Ovary (tissue), 7 donors: ENCODE measurements at regions not wholly inside any gene's neighbourhood (a gene's known extent, or its start where the extent isn't known, plus 50 kb on each side); places are given as distances from the start of the nearest gene placed in this dataset.
"Not testable (repeated sequence)": the region's sequence is repeated elsewhere in the genome, so short reads cannot be mapped to it uniquely, and the experiment has no call there.

Experiments used
- DNase-seq, 5 donors: peaks; one replicate each; pipeline ENCODE4 v3.0.0-alpha.2; 2019 to 2020
- H3K27ac ChIP-seq, 2 donors: fragments of 200-600 bp; one replicate each; pipeline versions ENCODE4 v1.5.1 to v1.8.0; 2019 to 2022
- H3K27me3 ChIP-seq: fragments of 200-600 bp; one replicate; pipeline ENCODE4 v1.8.0; 2022
- H3K36me3 ChIP-seq: fragments of 200-600 bp; sonication (generic); one replicate; pipeline ENCODE4 v1.5.1; 2019
- H3K4me1 ChIP-seq: one replicate; pipeline ENCODE4 v1.8.1; 2013; ENCODE audit warnings: mild to moderate bottlenecking, moderate library complexity; ENCODE audit not compliant: insufficient read depth
- H3K4me3 ChIP-seq: fragments of 200-600 bp; sonication (generic); one replicate; pipeline ENCODE4 v1.5.1; 2017
- H3K9me3 ChIP-seq, 2 donors: fragments of 200-600 bp in 1 of 2; sonication (generic) in 1 of 2; one replicate each; pipeline versions ENCODE4 v1.5.1 to v1.8.1; 2013 to 2019; ENCODE audit warnings: mild to moderate bottlenecking in 1 of 2, moderate library complexity in 1 of 2
- EP300 ChIP-seq: sonication (generic); formaldehyde crosslinking; IDR thresholded peaks from one replicate; pipeline ENCODE4 v1.6.1; 2017; ENCODE audit warnings: antibody characterized with exemption
- POLR2A ChIP-seq: fragments of 450-650 bp; IDR thresholded peaks from one replicate; pipeline ENCODE4 v1.6.1; 2017; ENCODE audit warnings: antibody characterized with exemption, mild to moderate bottlenecking, moderate library complexity
- WGBS, 3 donors: extraction: QIAGEN DNeasy Blood & Tissue Kit in 1 of 3; methylation state at CpG; one replicate each; pipeline versions ENCODE4 v1.1.5 to v1.1.7; 2013 to 2017; 5-methylcytosine and 5-hydroxymethylcytosine counted together
- intact Hi-C, 4 donors: fragments of 100-400 bp; cut with DNase I; formaldehyde crosslinking; loops; one replicate each; pipeline versions ENCODE4 v1.11.0 to v1.15.1; 2022 to 2023
- TF ChIP-seq, protein P1 (sequence below), 3 donors: fragments of 450-650 bp in 2 of 3; fragments of 200-600 bp in 1 of 3; IDR thresholded peaks; one replicate each; pipeline versions ENCODE4 v1.5.1 to v1.8.0; 2016 to 2022; ENCODE audit warnings: antibody characterized with exemption in 3 of 3, mild to moderate bottlenecking in 1 of 3
- donor health status: DM: no; HTN: no; CAD: no; lungs with moderate emphysema.
- donor health status: DM: no; HTN: no; CAD: no.
- donor health status: Bipolar disorder and iron deficiency.
- donor health status: DM: no; HTN: no; CAD: no.
- donor health status: DM: yes; HTN: yes; CAD: no.

DNA sequence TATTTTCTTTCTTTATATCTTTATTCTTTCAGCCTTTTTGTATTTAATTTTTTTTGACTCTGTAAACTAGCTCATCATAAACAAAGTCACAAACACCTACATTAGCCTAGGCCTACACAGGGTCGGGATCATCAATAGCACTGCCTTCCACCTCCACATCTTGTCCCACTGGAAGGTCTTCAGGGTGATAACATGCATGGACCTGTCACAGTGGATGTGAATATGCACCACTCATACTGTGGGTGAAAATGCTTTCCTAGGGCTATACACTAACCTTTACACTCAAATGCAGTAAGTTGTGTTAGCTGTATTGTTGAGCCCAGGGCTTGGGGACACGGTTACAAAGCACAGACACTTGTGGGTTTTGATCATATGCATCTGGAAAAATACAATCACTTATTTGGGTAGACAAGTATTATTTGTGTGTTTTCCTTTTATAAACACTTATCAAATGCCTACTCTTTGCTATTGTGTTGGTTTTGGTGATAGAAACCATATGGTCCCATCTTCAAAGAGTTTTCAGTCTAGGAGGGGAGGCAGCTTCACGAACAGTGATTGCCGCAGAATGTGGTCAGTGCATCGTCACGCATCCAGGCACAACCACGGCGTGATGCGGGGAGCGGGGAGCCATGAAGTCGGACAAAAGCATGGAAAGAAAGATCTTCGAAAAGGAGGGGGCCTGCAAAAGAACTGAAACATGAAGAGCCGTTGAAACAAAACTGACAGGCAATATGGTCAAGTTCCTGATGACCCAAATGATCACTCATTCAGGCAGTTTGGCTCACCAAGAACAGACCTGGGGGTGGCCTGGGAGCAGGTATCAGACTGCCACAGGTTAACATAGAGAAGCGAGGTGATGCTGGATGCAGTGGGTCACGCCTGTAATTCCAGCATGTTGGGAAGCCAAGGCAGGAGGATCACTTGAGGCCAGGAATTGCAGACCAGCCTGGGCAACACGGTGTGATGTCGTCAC is 751.4 kb upstream of the TPTE start:
- 58 to 68% (median 64%) methylated on average over 17 of the region's 17 CpGs for WGBS, 3 donors
- H3K9me3 ChIP-seq, H3K27ac ChIP-seq, H3K36me3 ChIP-seq, H3K4me3 ChIP-seq, intact Hi-C loops, H3K27me3 ChIP-seq, DNase-seq, H3K4me1 ChIP-seq: not testable (repeated sequence)

DNA sequence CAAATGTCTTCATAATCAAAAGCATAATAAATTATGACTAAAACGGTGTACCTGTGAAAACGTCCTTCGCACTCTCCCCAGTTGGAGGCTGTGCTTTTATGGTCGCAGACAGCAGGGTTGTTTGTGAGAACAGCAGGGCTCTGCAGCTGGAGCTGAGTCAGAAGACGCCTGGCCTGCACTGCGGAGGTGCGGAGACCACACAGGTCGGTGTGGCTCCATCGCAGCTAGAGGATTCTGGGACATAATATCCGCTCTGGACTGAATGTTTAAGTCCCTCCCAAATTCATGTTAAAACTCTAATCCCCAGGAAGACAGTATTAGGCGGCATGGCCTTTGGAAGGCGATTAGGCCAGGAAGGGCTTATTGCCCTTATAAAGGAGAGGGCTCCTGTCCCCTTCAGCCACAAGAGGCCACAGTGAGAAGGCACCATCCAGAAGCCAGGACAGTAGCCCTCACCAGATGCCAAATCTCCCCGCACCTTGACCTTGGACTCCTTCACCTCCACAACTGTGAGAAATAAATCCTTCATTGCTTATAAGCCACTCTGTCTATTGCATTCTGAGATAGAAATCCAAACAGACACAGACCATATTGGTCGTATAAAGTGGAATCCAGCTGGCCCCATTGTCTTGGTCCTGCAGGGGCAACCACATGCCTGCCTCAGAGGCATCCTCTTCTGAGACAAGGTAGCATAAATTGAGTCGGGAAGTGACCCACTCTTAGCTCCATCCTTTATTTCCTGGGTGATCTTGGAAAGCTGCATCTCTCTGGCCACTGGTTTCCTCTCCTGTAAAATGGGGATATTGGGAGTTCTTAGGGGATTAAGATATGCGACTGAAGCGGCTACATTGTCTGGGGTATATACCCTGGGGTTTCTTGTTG is 749.7 kb upstream of the TPTE start:
- DNase-seq, H3K4me3 ChIP-seq, H3K27ac ChIP-seq, H3K9me3 ChIP-seq, H3K36me3 ChIP-seq, intact Hi-C loops, H3K27me3 ChIP-seq, H3K4me1 ChIP-seq: not testable (repeated sequence)
- 51 to 58% (median 55%) methylated on average over 17 of the region's 17 CpGs for WGBS, 3 donors

- intact Hi-C loops, result no loop called here
- no peak for TF ChIP-seq POLR2A
- TF ChIP-seq, protein P1, sequence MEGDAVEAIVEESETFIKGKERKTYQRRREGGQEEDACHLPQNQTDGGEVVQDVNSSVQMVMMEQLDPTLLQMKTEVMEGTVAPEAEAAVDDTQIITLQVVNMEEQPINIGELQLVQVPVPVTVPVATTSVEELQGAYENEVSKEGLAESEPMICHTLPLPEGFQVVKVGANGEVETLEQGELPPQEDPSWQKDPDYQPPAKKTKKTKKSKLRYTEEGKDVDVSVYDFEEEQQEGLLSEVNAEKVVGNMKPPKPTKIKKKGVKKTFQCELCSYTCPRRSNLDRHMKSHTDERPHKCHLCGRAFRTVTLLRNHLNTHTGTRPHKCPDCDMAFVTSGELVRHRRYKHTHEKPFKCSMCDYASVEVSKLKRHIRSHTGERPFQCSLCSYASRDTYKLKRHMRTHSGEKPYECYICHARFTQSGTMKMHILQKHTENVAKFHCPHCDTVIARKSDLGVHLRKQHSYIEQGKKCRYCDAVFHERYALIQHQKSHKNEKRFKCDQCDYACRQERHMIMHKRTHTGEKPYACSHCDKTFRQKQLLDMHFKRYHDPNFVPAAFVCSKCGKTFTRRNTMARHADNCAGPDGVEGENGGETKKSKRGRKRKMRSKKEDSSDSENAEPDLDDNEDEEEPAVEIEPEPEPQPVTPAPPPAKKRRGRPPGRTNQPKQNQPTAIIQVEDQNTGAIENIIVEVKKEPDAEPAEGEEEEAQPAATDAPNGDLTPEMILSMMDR (IDR thresholded peaks at IDR 0.05), result no peak
- TF ChIP-seq EP300, result no peak
- Histone ChIP-seq H3K27ac (no peak overlapping the region), H3K27me3 (no peaks in the 10 kb centered on the region), H3K4me3 (no peak overlapping the region), H3K9me3 (no peaks in the 10 kb centered on the region), H3K36me3 (no peaks in the 10 kb centered on the region), H3K4me1 (no peaks in the 10 kb centered on the region)
- 49 to 55% (median 53%) methylated on average over 6 of the region's 6 CpGs for WGBS, 3 donors
- no peak for DNase-seq
These were observed 749.1 kb upstream of the TPTE start for GRCh38 chr21:9772348-9772672.

DNA sequence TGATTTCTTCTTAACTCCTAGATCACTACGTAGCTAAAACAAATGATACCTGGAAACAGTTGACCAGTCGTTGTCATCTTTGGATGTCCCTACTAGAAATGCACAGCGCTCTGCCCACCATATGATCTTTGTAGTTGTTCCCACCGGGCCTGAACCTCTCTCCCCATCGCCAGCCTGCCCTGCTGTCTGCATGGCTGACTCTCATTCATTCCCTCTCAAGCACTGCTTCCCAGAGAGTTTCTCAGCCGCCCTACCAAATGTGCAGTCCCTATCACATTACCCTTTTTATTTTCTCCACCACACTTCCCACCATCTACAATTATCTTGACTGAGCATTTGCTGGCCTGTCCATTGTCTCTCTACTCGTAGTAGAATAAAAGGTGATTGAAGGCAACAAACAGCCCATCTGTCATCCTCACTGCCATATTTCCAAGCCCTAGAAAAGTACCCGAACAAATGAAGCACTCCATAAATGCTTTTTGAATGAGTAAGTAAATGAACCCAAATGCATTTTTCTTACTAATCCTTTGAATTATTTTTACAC is 748.4 kb upstream of the TPTE start:
- H3K27ac ChIP-seq, H3K4me3 ChIP-seq, DNase-seq, H3K9me3 ChIP-seq, H3K27me3 ChIP-seq, H3K4me1 ChIP-seq, intact Hi-C loops, H3K36me3 ChIP-seq: not testable (repeated sequence)
- 55 to 65% (median 63%) methylated on average over 8 of the region's 8 CpGs for WGBS, 3 donors

DNA sequence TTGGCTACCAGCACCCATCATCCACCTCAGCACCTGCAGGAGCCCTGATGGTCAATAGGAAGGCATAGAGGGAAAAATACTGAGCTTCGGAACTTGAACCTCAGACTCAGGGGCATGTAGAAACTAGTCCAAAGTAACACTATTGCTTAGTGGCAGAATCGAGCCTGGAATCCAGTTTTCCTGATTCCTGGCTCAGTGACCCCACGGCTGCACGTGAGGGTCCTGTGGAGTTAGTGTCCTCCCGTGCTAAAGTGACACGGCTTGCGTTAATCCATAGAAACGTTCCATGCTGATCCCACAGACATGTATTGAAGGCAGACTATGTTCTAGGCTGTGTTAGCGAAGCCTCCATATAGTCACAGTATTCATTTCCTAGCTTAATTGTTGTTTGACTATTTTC is 747.0 kb upstream of the TPTE start:
- Histone ChIP-seq H3K4me1 (no peaks in the 10 kb centered on the region), H3K9me3 (no peaks in the 10 kb centered on the region), H3K27ac (no peak overlapping the region), H3K36me3 (no peaks in the 10 kb centered on the region), H3K4me3 (no peak overlapping the region), H3K27me3 (no peaks in the 10 kb centered on the region)
- DNase-seq, result no peak
- TF ChIP-seq, protein P1 (IDR thresholded peaks at IDR 0.05), result no peak
- TF ChIP-seq EP300 (no peak), POLR2A (no peak)
- intact Hi-C loops, result no loop called here
- WGBS, 3 donors, result 54 to 67% (median 61%) methylated on average over 9 of the region's 9 CpGs

DNA sequence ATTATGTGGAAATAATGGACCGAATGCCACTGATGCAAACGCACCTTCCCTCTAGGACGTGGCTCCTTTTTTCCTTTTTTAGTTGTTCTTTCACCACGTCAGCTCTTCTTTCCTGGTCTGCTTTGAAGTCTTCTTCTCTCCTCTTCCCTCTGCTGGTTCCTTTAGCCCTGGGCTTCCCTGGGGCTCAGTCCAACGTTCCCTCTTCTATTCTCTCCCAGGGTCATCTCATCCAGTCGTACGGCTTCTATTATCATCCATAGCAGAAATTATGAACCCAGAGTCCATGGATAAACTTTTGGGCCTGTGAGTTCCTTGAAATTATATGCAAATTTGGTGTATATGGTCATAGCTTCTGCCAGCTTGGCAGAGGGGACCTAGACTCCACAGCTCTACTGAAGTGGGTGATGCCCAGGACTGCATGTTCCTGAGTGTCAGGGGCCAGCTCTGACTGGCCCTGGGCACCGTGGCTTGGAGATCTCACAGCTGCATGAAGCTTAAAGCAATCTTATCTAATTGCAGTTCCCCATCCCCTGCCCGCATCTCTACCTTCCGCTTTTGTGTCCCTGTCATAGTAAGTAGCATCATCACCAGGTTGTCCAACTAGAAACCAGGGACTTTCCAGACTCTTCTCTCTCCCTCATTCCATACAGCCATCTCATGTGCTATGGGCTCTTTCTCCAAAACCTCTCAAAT is 746.3 kb upstream of the TPTE start:
- H3K36me3 ChIP-seq, H3K27ac ChIP-seq, H3K27me3 ChIP-seq, intact Hi-C loops, H3K4me1 ChIP-seq, H3K9me3 ChIP-seq, H3K4me3 ChIP-seq, DNase-seq: not testable (repeated sequence)
- WGBS, 3 donors, result 60 to 73% (median 66%) methylated on average over 10 of the region's 10 CpGs

DNA sequence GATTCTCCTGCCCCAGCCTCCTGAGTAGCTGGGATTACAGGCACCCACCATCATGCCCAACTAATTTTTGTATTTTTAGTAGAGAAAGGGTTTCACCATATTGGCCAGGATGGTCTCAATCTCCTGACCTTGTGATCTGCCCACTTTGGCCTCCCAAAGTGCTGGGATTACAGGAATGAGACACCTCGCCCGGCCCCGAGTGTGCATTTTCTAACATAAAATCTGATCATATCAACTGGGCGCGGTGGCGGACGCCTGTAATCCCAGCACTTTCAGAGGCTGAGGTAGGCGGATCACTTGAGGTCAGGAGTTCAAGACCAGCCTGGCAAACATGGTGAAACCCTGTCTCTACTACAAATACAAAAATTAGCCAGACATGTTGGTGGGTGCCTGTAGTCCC is 745.5 kb upstream of the TPTE start:
- H3K4me1 ChIP-seq, intact Hi-C loops, H3K9me3 ChIP-seq, H3K27ac ChIP-seq, H3K4me3 ChIP-seq, H3K27me3 ChIP-seq, H3K36me3 ChIP-seq, DNase-seq: not testable (repeated sequence)
- 61 to 72% (median 70%) methylated on average over 8 of the region's 8 CpGs for WGBS, 3 donors

DNA sequence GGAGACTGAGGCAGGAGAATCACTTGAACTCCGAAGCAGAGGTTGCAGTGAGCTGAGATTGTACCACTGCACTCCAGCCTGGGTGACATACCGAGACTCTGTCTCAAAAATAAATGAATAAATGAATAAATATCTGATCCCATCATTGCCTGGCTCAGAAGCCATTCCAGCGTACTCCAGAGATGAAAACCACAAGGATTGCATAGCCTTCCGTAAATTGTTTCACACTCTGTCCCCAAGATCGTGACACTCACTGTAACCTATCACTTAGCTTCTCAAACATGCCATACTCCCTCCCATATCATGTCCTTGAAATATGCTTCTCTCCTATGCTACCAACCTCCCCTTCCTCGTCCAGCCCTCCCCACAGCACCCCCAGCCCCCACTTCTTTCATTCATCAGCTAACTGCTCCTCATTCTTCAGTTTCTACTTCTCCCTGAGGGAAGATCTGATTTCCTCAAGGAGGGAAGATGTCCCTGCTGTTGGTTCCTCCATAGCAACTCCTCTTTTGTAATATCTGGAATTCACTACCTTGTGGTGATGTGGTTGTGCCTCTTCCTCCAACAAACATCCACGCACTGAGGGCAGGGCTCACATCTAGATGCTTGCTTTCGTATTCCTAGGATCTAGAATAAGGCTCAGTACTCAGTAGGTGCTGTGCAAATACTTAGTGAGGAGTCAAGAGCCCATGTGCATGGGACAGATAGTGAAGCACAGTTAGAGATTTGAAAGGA is 744.9 kb upstream of the TPTE start:
- WGBS, 3 donors, result 45 to 61% (median 45%) methylated on average over 8 of the region's 8 CpGs
- intact Hi-C loops, H3K27ac ChIP-seq, H3K36me3 ChIP-seq, H3K27me3 ChIP-seq, DNase-seq, H3K4me1 ChIP-seq, H3K9me3 ChIP-seq, H3K4me3 ChIP-seq: not testable (repeated sequence)
